Adrenal gland (tissue), 9 donors: ENCODE measurements at regions not wholly inside any gene's neighbourhood (a gene's known extent, or its start where the extent isn't known, plus 50 kb on each side); places are given as distances from the start of the nearest gene placed in this dataset.
"Not testable (repeated sequence)": the region's sequence is repeated elsewhere in the genome, so short reads cannot be mapped to it uniquely, and the experiment has no call there.

Experiments used
- DNase-seq, 7 donors: peaks; one replicate each; pipeline ENCODE4 v3.0.0-alpha.2; 2019 to 2020
- H3K27ac ChIP-seq, 5 donors: fragments of 200-600 bp; sonication (generic) in 4 of 5; 1 replicate in 3 of 5; 2 replicates in 2 of 5; pipeline versions ENCODE4 v1.5.1 to v1.8.0; 2016 to 2020; ENCODE audit warnings: mild to moderate bottlenecking in 1 of 5
- H3K27me3 ChIP-seq: fragments of 200-600 bp; 2 replicates; pipeline ENCODE4 v1.8.0; 2021
- H3K36me3 ChIP-seq, 2 donors: fragments of 200-600 bp; replicated peaks in 1 of 2; 1 replicate in 1 of 2; 2 replicates in 1 of 2; pipeline versions ENCODE4 v1.5.1 to v1.8.0; 2018 to 2022
- H3K4me1 ChIP-seq, 2 donors: fragments of 200-600 bp; replicated peaks in 1 of 2; 1 replicate in 1 of 2; 2 replicates in 1 of 2; pipeline versions ENCODE4 v1.5.1 to v1.8.0; 2018 to 2021
- H3K4me3 ChIP-seq, 4 donors: fragments of 200-600 bp; sonication (generic) in 3 of 4; one replicate each; pipeline ENCODE4 v1.5.1; 2016 to 2018
- H3K9me3 ChIP-seq, 3 donors: fragments of 200-600 bp; sonication (generic) in 1 of 3; replicated peaks in 1 of 3; 1 replicate in 2 of 3; 2 replicates in 1 of 3; pipeline versions ENCODE4 v1.5.1 to v1.8.0; 2016 to 2021
- POLR2A ChIP-seq, 2 donors: fragments of 450-650 bp; IDR thresholded peaks; one replicate each; pipeline ENCODE4 v1.6.1; 2017; ENCODE audit warnings: antibody characterized with exemption in 2 of 2, mild to moderate bottlenecking in 2 of 2, moderate library complexity in 1 of 2
- WGBS, 4 donors: extraction: QIAGEN DNeasy Blood & Tissue Kit in 2 of 4; methylation state at CpG; one replicate each; pipeline versions ENCODE4 v1.1.5 to v1.1.7; 2013 to 2017; 5-methylcytosine and 5-hydroxymethylcytosine counted together
- intact Hi-C, 2 donors: fragments of 100-400 bp; cut with DNase I; formaldehyde crosslinking; loops; one replicate each; pipeline versions ENCODE4 v1.14.1 to v1.15.0; 2022 to 2023
- TF ChIP-seq, protein P1 (sequence below), 6 experiments: fragments of 450-650 bp in 4 of 6; fragments of 200-600 bp in 2 of 6; sonication (generic) in 1 of 6; IDR thresholded peaks; 1 replicate in 5 of 6; 2 replicates in 1 of 6; pipeline versions ENCODE4 v1.5.1 to v1.8.0; 2016 to 2021; ENCODE audit warnings: antibody characterized with exemption in 6 of 6, mild to moderate bottlenecking in 2 of 6, moderate library complexity in 1 of 6
- donor health status: healthy with polysubstance abuse.
- donor health status: Bipolar disorder and iron deficiency.
- donor health status: DM: yes; HTN: yes; CAD: no.
- donor health status: DM: no; HTN: no; CAD: no.
- donor health status: DM: no; HTN: no; CAD: no.

- no peak for DNase-seq
- WGBS, 4 donors: 61 to 66% (median 63%) methylated on average over 3 of the region's 3 CpGs
- no peaks in the 10 kb centered on the region for H3K27me3 ChIP-seq
- H3K36me3 ChIP-seq: no peaks in the 10 kb centered on the region
- H3K4me1 ChIP-seq: no peaks in the 10 kb centered on the region
- H3K9me3 ChIP-seq: no peaks in the 10 kb centered on the region
- intact Hi-C loops: no loop called here
- no peak overlapping the region for H3K4me3 ChIP-seq
- TF ChIP-seq, protein P1, sequence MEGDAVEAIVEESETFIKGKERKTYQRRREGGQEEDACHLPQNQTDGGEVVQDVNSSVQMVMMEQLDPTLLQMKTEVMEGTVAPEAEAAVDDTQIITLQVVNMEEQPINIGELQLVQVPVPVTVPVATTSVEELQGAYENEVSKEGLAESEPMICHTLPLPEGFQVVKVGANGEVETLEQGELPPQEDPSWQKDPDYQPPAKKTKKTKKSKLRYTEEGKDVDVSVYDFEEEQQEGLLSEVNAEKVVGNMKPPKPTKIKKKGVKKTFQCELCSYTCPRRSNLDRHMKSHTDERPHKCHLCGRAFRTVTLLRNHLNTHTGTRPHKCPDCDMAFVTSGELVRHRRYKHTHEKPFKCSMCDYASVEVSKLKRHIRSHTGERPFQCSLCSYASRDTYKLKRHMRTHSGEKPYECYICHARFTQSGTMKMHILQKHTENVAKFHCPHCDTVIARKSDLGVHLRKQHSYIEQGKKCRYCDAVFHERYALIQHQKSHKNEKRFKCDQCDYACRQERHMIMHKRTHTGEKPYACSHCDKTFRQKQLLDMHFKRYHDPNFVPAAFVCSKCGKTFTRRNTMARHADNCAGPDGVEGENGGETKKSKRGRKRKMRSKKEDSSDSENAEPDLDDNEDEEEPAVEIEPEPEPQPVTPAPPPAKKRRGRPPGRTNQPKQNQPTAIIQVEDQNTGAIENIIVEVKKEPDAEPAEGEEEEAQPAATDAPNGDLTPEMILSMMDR (IDR thresholded peaks at IDR 0.05): no peak
- no peak for TF ChIP-seq POLR2A (IDR thresholded peaks at IDR 0.05)
- H3K27ac ChIP-seq: no peak overlapping the region
These were observed 112.5 kb downstream of the RSL24D1 start for GRCh38 chr15:55084216-55084615.

- H3K27me3 ChIP-seq, H3K9me3 ChIP-seq, H3K27ac ChIP-seq, intact Hi-C loops, H3K4me1 ChIP-seq, H3K4me3 ChIP-seq, H3K36me3 ChIP-seq, DNase-seq: not testable (repeated sequence)
- 63 to 78% (median 67%) methylated on average over 1 of the region's 1 CpG for WGBS, 4 donors
These were observed 119.7 kb downstream of the RSL24D1 start for GRCh38 chr15:55077052-55077451.

DNA sequence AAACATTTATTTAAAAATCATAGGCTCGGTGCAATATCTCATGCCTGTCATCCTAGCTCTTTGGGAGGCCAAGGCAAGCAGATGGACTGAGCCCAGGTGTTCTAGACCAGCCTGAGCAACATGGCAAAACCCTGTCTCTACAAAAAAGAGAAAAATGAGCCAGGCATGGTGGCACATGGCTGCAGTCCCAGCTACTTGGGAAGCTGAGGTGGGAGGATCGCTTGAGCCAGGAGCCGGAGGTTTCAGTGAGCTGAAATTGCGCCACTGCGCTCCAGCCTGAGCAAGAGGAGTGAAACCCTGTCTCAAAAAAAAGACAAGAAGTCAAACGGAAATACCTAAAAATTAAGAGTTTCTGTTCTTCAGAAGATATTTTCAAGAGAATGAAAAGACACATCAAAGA, 122.3 kb downstream of the RSL24D1 start:
- Histone ChIP-seq H3K27ac (no peak overlapping the region), H3K4me3 (no peak overlapping the region), H3K36me3 (no peaks in the 10 kb centered on the region), H3K9me3 (peaks cover 0 to 4% (median 0%) of the 10 kb centered on the region in 3 donors), H3K4me1 (no peaks in the 10 kb centered on the region), H3K27me3 (no peaks in the 10 kb centered on the region)
- no peak for DNase-seq
- 78 to 86% (median 81%) methylated on average over 6 of the region's 6 CpGs for WGBS, 4 donors
- intact Hi-C loops: no loop called here
- TF ChIP-seq, protein P1 (IDR thresholded peaks at IDR 0.05): no peak
- no peak for TF ChIP-seq POLR2A (IDR thresholded peaks at IDR 0.05)

DNA sequence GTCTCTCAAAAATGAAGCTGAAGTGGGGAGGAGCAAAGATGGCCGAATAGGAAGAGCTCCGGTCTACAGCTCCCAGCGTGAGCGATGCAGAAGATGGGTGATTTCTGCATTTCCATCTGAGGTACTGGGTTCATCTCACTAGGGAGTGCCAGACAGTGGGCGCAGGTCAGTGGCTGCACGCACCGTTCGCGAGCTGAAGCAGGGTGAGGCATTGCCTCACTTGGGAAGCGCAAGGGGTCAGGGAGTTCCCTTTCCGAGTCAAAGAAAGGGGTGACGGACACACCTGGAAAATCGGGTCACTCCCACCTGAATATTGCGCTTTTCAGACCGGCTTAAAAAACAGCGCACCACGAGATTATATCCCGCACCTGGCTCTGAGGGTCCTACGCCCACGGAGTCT, 132.8 kb downstream of the RSL24D1 start:
- H3K9me3 ChIP-seq, H3K27ac ChIP-seq, H3K4me1 ChIP-seq, DNase-seq, H3K36me3 ChIP-seq, intact Hi-C loops, H3K27me3 ChIP-seq, H3K4me3 ChIP-seq: not testable (repeated sequence)
- 84 to 92% (median 87%) methylated on average over 18 to 20 of the region's 20 CpGs for WGBS, 4 donors

GRCh38 chr15:55060836-55061235, 135.9 kb downstream of the RSL24D1 start:
- Histone ChIP-seq H3K4me1 (no peaks in the 10 kb centered on the region), H3K4me3 (no peak overlapping the region), H3K27me3 (no peaks in the 10 kb centered on the region), H3K9me3 (no peaks in the 10 kb centered on the region), H3K36me3 (no peaks in the 10 kb centered on the region), H3K27ac (no peak overlapping the region)
- WGBS, 4 donors: 73 to 86% (median 79%) methylated on average over 2 of the region's 2 CpGs
- no peak for TF ChIP-seq POLR2A (IDR thresholded peaks at IDR 0.05)
- TF ChIP-seq, protein P1 (IDR thresholded peaks at IDR 0.05): no peak
- intact Hi-C loops: no loop called here
- DNase-seq: no peak
